Peyer's patch (tissue), 4 donors: ENCODE measurements at regions not wholly inside any gene's neighbourhood (a gene's known extent, or its start where the extent isn't known, plus 50 kb on each side); places are given as distances from the start of the nearest gene placed in this dataset.

Experiments
- DNase-seq, 3 donors: peaks; one replicate each; pipeline ENCODE4 v3.0.0-alpha.2; 2017 to 2019
- H3K27ac ChIP-seq, 4 donors: fragments of 200-600 bp; sonication (generic); one replicate each; pipeline ENCODE4 v1.5.1; 2016 to 2019
- H3K27me3 ChIP-seq, 2 donors: fragments of 200-600 bp; sonication (generic); one replicate each; pipeline ENCODE4 v1.5.1; 2019
- H3K36me3 ChIP-seq, 3 donors: fragments of 200-600 bp; sonication (generic); one replicate each; pipeline ENCODE4 v1.5.1; 2016 to 2019
- H3K4me1 ChIP-seq, 4 donors: fragments of 200-600 bp; sonication (generic); one replicate each; pipeline ENCODE4 v1.5.1; 2016 to 2019
- H3K4me3 ChIP-seq, 4 donors: fragments of 200-600 bp; sonication (generic); 1 replicate in 3 of 4; 2 replicates in 1 of 4; pipeline ENCODE4 v1.5.1; 2016 to 2019; ENCODE audit warnings: mild to moderate bottlenecking in 1 of 4
- H3K9me3 ChIP-seq, 4 donors: fragments of 200-600 bp; sonication (generic); one replicate each; pipeline ENCODE4 v1.5.1; 2016 to 2019; ENCODE audit warnings: mild to moderate bottlenecking in 1 of 4
- POLR2A ChIP-seq, 2 donors: fragments of 450-650 bp; IDR thresholded peaks; one replicate each; pipeline ENCODE4 v1.5.1; 2017; ENCODE audit warnings: antibody characterized with exemption in 2 of 2, mild to moderate bottlenecking in 2 of 2, moderate library complexity in 2 of 2
- TF ChIP-seq, protein P1 (sequence below), 6 experiments: fragments of 450-650 bp in 4 of 6; fragments of 200-600 bp in 2 of 6; sonication (generic) in 1 of 6; IDR thresholded peaks; one replicate each; pipeline ENCODE4 v1.5.1; 2017 to 2019; ENCODE audit warnings: antibody characterized with exemption in 6 of 6, mild to moderate bottlenecking in 3 of 6, moderate library complexity in 1 of 6

DNA sequence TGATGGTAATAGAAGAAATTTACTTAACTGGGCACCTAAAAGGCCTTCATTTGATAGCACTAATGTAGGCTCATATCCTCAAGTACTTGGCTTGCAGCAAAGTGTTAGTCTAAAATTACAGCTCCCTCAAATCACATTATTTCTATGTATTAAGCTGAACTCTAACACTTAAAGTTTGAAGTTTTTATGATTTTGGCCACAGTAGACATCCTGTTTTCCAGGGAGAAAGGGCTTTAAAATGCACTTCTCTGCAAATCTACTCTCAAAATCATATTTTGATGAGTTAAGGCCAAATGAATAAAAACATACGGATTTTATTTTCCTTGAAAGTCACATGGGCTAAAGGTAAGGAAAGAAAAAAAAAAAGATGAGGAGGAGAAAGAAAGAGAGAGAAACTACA lies 575.5 kb downstream of the PLPP3 start:
- no peaks in the 10 kb centered on the region for H3K4me1 ChIP-seq
- H3K27me3 ChIP-seq: no peaks in the 10 kb centered on the region
- no peaks in the 10 kb centered on the region for H3K36me3 ChIP-seq
- TF ChIP-seq POLR2A (IDR thresholded peaks at IDR 0.05): no peak
- TF ChIP-seq, protein P1, sequence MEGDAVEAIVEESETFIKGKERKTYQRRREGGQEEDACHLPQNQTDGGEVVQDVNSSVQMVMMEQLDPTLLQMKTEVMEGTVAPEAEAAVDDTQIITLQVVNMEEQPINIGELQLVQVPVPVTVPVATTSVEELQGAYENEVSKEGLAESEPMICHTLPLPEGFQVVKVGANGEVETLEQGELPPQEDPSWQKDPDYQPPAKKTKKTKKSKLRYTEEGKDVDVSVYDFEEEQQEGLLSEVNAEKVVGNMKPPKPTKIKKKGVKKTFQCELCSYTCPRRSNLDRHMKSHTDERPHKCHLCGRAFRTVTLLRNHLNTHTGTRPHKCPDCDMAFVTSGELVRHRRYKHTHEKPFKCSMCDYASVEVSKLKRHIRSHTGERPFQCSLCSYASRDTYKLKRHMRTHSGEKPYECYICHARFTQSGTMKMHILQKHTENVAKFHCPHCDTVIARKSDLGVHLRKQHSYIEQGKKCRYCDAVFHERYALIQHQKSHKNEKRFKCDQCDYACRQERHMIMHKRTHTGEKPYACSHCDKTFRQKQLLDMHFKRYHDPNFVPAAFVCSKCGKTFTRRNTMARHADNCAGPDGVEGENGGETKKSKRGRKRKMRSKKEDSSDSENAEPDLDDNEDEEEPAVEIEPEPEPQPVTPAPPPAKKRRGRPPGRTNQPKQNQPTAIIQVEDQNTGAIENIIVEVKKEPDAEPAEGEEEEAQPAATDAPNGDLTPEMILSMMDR (IDR thresholded peaks at IDR 0.05): no peak
- no peak overlapping the region for H3K4me3 ChIP-seq
- H3K27ac ChIP-seq: no peak overlapping the region
- no peaks in the 10 kb centered on the region for H3K9me3 ChIP-seq
- DNase-seq: no peak

DNA sequence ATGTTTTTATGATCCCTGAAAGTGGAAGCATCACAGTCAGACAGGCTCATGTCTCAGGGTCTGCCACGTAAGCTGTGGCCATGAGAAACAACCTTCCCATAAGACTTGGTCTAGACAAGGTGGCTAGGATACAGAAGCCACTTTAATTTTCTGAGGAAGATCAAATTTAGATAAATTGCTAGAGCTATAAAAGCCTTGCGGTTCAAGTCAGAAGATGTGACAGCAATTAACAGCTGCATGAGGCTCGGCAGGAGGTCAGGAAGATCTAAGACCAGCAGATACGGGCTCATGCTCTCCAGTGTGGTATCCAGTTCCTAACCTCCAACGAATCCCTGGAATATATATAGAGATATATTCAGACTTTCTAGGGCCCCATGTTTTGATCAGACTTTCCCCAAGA lies 577.1 kb downstream of the PLPP3 start:
- no peaks in the 10 kb centered on the region for H3K27me3 ChIP-seq
- H3K9me3 ChIP-seq: no peaks in the 10 kb centered on the region
- H3K36me3 ChIP-seq: no peaks in the 10 kb centered on the region
- H3K4me1 ChIP-seq: no peaks in the 10 kb centered on the region
- H3K27ac ChIP-seq: no peak overlapping the region
- no peak for DNase-seq
- H3K4me3 ChIP-seq: no peak overlapping the region
- TF ChIP-seq, protein P1 (IDR thresholded peaks at IDR 0.05): no peak
- no peak for TF ChIP-seq POLR2A (IDR thresholded peaks at IDR 0.05)

DNA sequence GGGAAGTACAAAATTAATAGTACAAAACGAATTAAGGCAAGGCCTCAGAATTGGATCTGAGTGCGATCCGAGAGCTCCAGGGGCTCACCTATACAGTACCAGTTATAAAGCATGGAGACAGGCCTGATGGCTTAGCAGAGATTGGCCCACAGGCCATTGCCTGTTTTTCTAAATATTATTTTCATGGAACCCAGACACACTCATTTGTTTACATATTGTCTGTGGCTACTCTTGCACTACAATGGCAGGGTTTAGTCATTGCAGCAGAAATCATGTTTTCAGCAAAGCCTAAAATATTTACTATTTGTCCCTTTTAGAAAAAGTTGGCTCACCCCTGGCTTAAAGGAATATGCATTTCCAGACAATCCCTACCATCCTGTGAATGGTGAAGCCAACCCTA lies 578.9 kb downstream of the PLPP3 start:
- H3K36me3 ChIP-seq: no peaks in the 10 kb centered on the region
- H3K9me3 ChIP-seq: no peaks in the 10 kb centered on the region
- DNase-seq: no peak
- no peak overlapping the region for H3K27ac ChIP-seq
- no peaks in the 10 kb centered on the region for H3K27me3 ChIP-seq
- no peak overlapping the region for H3K4me3 ChIP-seq
- TF ChIP-seq, protein P1 (IDR thresholded peaks at IDR 0.05): no peak
- no peak for TF ChIP-seq POLR2A (IDR thresholded peaks at IDR 0.05)
- no peaks in the 10 kb centered on the region for H3K4me1 ChIP-seq

DNA sequence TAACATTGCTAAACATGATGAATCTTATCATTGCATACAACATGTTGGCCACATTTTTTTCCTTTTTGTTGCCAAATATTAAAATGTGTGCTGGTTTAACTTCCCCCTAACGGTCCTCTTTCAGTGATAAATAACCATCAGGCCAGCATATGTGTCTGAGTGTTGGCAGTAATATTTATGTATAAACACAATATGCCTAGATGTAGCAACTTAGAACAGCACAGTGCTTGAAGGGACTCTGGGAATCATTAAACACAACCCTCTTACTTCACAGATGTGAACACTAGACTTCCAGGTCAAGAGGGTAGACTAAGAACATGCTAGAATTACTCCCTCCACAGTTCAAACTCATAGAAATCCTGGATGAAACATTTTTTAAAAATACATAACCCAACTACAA lies 581.8 kb downstream of the PLPP3 start:
- Histone ChIP-seq H3K9me3 (no peaks in the 10 kb centered on the region), H3K27ac (no peak overlapping the region), H3K27me3 (no peaks in the 10 kb centered on the region), H3K36me3 (no peaks in the 10 kb centered on the region), H3K4me1 (no peaks in the 10 kb centered on the region), H3K4me3 (no peak overlapping the region)
- TF ChIP-seq POLR2A (IDR thresholded peaks at IDR 0.05): no peak
- TF ChIP-seq, protein P1 (IDR thresholded peaks at IDR 0.05): no peak
- no peak for DNase-seq

DNA sequence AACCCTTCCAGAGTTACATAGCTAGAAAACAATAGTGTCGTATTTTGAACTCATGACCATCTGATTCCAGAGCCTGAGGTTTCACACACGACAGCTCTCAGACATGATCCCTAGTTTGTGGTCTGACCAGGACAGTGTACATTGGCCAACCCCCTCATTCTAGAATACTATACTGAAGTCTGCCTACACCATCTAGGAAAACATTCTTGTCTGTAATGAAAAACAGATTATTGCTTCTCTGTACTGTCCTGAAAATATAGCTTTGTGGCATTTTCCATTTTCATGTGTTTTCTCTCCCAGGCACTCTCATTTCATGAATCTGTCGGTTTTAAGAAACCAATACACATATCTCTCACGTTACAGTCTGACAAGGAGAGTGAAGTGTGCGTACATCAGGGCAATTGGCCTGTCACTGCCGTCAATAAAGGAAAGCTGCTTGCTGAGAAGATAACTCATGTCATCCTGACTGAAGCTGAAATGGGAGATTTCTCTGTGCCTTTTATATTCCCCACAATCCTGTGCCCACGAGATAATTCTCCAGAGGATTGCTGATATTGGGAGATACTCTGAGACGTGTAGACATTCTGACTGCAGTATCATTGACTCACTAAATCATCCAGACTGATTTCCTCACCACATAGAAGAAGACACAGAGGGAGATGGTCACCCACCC lies 585.6 kb downstream of the PLPP3 start:
- no peak for TF ChIP-seq POLR2A (IDR thresholded peaks at IDR 0.05)
- TF ChIP-seq, protein P1 (IDR thresholded peaks at IDR 0.05): no peak
- Histone ChIP-seq H3K4me1 (no peaks in the 10 kb centered on the region), H3K36me3 (no peaks in the 10 kb centered on the region), H3K4me3 (no peak overlapping the region), H3K27me3 (no peaks in the 10 kb centered on the region), H3K9me3 (no peaks in the 10 kb centered on the region), H3K27ac (no peak overlapping the region)
- DNase-seq: no peak

DNA sequence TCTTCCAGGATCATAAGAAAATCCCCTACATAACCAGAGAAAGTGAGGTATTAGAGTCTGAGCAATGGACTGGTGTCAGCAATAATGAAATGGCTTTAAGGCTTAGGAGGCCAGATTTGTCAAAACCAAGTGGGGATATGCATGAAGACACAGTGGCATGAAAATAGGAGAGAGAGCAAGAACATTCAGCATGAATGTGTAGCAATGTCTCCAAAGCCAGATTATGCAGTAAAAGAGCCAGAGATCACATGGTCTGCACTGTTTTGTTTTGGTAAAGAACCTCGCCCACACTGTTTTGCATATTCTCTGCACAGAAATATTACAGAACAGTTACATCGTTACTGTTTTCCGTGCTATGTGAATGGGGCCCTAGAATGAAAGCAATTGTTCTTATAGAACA lies 589.4 kb downstream of the PLPP3 start:
- H3K36me3 ChIP-seq: no peaks in the 10 kb centered on the region
- no peak overlapping the region for H3K27ac ChIP-seq
- TF ChIP-seq, protein P1 (IDR thresholded peaks at IDR 0.05): no peak
- TF ChIP-seq POLR2A (IDR thresholded peaks at IDR 0.05): no peak
- H3K9me3 ChIP-seq: no peaks in the 10 kb centered on the region
- DNase-seq: no peak
- H3K4me3 ChIP-seq: no peak overlapping the region
- H3K4me1 ChIP-seq: no peaks in the 10 kb centered on the region
- H3K27me3 ChIP-seq: no peaks in the 10 kb centered on the region
